ENCODE measurements at regions not wholly inside any gene's neighbourhood (a gene's known extent, or its start where the extent isn't known, plus 50 kb on each side); places are given as distances from the start of the nearest gene placed in this dataset.

DNA sequence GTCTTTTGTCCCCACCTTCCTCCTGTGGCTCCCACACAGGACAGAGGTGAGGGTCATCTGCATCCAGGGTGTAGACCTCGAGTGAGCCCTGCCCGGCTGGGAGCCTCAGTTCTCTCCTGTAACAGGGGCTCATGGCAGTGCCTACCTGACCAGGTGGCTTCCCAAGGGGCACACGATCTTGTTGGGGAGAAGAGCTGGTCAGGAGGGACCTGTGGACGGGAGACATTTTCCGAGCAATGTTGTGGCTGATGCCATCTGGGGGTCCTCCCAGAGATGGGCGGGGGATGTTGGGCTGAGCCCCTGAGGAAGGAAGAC, 51.9 kb downstream of the CEBPB start:
- no peak for DNase-seq

DNA sequence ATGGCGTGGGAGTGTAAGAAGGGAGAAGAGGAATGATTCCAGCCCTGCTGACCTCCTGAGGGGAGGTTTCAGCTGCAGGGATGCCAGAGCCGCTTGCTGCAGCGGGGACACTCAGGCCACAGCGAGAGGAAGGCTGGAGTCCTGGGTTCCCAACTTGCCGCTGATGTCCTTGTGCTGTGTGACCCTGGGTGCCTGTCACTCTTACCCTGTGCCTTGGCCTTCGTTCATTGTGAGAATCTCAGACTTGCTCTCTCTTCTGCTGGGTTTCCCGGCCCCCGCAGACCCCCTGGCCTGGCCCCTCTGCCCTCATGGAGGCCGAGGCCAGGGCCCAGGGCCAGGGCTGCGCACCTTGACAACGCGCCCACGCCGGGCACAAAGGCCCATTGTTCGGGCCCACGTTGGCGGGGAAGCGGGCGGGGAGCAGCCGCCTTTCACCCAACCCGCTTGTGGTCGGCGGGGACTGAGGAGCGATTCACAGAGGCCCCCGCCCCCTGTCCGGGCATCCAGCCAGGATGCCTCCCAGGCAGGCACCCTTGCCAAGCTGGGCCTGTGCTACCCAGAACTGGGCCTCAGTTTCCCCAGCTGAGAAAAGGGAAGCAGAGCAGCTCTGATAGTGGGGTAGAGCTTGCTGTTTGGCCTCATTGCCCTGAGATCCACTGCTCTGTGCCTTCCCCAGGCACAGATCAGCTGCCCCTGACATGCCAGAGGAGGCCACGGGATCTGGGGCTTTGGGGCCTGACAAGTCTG, 52.4 kb downstream of the CEBPB start:
- no peak for DNase-seq

DNA sequence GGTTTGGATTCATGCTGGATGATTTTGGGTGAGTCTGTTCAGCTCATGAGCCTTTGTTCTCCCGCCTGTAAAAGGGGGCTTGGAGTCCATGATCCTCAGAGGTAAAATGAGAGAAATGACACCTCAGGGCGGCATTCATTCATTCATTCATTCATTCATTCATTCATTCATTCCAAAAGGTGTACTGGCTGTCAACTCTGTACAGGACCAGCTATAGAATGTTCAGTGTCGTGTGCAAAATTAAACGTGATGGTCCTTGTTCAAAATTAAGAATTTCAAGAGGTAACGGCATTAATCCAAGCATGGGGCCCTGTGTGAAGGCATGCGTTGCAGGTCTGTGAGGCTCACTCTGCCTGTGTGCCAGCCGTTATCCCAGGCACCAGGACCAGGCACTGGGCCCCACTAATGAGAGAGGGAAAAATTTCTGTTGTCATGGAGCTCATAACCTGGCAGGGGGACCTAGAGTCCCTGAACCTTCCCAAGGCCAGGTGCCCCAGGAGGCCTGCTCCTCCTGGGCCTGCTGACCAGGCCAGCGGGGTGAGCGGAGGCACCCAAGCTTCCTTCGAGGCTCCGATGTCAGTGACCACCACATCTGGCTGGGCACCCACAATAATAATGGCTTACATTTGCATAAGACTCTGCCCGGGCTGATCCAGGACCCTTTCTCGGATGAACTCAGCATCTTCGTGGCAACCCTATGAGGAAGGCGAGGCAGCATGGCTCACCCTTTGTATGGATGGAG, 53.2 kb downstream of the CEBPB start:
- no peak for DNase-seq

DNA sequence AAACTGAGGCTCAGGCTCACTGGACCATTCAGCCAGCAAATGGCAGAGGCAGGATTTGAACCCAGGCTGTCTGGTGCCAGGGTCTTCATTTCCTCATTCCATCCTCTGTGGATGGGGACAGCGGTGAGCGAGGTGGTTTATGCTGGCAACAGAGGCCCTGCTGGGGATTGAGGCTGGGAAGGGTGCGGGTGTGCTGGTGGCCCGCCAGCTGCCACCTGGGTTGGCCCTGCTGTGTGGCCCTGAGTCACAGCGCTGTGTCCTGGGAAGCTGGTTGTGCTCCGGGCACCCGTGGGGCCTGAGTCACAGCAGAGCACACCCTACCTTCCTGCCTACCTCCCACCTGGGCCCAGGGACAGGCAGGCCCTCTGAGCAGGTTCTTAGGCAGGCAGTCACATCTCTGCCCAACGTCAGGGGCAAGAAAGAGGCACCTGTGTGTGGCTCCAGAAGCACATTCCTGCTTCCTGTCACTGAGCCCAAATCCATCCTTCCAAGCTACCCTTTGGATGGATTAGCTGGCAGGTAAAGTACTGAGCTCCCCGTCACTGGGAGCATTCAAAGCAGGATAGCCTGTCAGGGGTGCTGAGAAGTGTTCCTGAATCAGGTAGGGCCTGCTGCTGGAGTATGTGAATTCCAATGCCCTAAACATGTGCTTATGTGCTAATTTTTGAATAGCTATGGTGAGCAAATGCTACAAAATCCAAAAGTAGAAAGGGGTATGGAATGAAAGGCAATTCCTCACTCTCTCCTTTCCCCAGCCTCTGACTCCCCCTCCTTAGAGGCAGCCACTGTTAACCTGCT, 53.9 kb downstream of the CEBPB start:
- no peak for DNase-seq

DNA sequence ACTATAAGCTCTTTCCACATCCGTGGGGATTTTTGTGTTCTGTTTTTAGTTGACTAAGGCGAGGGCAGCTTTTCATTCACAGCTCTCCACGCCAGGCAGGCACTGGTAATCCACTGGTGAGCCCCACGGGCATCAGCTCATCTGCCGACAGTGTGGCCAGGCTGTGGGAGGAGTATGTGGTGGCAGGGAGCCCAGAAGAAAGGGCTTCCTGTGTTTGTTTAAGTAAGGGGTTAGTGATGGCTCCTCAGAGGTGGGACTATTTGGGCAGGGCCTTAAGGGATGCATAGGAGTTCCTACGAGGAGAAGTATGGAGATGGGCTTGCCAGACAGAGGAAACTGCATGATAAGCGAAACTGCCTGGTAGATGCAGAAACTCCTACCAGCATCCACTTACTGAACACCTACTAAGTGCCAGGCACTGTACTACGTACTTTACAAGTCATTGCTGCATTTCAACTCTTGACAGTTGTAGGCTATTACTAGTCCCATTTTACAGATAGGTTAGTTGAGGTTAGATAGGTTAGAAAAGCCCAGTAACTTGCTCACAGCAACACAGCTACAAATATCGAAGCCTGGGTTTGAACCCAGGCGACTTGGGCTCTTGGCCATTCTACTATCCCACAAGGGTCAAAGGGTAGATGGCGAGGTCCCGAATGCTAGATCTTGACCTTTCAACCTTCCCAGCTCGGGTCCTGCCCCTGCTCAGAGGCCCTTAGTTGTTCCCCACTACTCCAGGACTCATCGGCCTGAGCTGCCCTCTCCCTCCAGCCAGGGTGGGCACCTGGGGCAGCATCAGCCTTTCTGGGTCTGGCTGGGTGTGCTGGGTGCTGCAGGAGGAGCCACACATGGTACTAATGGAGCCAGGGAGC, 55.1 kb downstream of the CEBPB start:
- DNase-seq: no peak

DNA sequence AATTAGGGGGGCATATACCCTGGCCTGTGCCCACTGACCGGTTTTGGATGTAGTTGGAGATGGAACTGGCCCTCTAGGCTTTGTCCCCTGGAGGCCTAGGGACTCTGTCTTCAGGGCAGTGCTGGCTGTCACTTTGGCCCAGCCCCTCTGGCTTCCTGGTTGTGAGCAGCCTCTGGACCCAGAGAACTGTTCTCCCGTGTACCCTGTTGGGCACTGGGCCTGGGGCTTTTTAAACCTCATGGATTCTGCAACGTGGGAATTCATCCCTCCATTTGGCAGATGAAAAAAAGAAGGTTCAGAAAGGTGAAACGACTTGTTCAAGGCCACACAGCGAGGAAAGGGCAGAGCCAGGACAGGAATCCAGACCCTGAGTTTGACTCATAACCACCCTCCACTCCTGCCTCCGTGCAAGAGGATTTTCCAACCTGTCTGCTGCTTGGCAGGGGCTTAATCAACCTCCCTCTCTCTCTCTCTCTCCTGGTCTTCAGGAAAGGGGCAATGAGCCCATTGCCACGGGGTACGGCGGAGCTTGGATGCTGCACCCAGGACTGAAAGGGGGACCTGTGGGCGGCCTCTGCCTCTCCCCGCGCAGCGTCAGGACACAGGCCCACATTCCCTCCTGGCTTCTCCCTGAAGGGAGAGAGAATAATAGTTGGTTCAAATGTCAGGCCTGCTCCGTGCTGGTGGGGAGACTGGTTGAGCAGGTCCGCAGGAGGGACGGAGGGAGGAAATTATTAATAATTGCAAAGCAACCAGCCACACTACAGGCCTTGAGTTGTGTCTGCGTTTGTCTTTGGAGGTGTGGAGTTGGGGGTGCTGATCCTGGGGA, 56.0 kb downstream of the CEBPB start:
- DNase-seq: no peak

GRCh38 chr20:50247196-50248094, 56.8 kb downstream of the CEBPB start:
- DNase-seq: no peak

DNA sequence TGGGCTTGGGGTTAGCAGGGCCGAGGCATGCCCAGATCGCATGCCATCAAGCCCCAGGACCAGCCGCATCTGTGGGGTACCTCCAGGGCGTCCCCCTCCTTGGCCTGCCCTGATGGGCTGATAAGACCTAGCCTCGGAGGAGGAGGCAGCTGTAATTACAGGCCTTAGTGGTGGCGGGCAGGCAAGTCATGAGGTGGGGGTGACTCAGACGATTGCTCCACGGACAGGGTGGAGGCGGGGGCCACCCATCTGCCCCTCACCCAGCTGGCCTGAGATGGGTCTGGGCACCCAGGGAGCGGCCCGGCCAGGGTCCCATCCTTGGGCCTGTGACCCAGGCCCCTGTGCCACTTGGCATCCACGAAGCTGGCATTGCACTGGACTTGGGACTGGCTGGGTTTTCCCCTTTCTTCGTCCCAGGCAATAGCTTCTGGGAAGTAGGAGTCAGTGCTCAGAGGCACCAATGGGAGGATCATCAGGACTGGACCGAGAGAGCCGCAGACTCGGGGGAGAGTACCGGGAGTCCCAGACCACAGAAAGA, 57.5 kb downstream of the CEBPB start:
- no peak for DNase-seq

DNA sequence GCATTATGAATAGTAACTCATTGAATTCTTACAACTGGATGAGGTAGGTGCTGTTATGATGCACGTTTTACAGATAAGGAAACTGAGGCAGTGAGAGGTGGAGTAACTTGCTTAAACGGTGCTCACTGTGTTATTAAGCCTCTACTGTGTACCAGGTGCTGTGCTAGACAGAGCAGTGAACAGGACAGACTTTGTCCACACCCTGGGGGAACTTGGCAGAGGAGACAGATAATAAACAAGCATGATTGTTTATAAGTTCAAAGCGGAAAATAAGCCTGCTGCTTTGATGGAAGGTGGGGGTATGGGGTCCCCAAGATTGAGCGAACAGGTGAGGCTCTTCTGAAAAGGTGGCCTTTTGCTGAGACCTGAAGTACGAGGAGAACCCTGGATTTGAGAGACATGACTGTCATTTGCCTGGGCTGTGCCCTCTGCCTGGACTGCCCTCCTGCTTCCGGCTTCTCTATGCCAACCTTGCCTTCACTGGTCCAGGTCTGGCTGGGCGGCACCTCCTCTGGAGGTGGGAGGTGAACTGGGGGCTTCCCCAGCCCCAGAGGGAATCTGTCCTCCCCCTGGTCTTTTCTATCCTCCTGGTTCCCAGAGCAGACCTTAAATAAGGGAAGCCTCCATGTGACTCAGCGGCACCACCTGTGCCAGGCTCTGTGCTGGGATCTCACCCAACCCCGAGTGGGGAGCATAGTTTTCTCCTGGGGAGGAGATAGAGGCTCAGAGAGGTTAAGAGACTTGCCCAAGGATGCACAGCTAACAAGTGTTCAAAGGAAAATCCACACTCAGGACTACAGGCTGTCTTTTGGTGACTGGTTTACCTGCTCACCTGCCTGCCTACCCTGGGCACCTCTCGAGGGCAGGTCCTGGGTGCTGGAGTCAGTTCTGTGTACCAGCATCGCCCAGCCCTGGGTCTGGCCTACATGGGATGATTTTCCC, 59.1 kb downstream of the CEBPB start:
- DNase-seq: no peak

- DNase-seq: no peak
Observed at GRCh38 chr20:50250679-50251382, 60.2 kb downstream of the CEBPB start.

GRCh38 chr20:50251383-50251748, 60.7 kb downstream of the CEBPB start:
- DNase-seq: no peak

DNA sequence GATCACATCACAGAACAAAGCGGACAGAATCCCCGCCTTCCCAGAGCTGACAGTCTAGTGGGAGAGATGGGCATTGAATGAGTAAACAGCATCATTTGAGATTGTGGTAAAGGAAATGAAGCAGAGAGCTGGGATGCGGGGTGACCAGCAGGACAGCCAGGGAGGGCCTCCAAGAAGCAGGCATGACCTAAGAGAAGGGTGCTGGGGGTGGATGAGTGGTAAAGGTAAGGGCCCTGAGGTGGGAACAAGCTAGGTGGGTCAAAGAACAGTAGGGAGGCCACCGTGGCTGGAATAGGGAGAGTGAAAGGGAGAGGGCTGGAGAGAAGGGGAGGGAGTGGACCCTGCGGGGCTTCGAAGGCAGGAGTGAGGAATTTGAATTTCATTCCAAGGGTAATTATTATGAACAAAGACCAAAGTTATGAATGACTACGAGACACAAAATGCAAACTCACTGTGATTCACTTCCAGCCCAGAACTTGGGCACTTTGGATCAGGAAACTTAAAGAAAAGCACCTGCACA, 61.4 kb downstream of the CEBPB start:
- no peak for DNase-seq

DNA sequence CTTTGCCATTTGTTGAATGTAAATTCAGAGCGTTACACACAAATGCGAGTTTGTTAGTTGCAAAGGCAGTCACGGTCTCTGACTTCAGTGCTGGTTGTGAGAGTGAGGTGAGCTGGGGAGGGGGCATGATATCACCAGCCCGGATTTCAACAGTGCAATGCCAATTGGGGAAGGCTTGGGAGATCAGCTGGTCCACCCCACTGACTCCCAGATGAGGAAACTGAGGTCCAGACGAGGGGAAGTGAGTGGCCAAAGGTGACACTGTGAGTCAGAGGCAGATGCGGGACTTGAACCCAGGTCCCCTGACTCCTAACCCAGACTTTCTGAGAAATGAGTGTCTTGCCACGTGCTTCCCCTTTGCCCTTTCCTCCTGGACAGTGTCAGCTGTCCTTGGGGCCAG, 62.1 kb downstream of the CEBPB start:
- no peak for DNase-seq

DNA sequence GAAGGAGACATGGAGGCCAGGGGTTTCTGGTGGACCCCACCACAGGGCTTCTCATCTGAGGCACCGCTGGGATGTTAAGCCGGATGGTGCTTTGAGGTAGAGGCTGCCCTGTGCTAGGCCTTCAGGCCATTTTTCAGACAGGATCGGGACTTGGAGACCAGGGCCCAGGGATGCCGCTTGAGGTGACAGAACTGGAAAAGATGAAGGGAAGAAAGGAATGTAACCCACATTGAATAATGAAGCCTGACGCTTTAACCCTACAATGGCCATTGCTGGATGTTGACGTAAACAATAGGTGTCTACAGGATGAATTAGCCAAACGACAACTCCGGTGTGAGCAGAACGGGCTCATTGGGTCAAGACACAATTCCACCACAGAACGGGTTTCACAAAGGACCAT, 62.5 kb downstream of the CEBPB start:
- DNase-seq: no peak

- no peak for DNase-seq
Observed at GRCh38 chr20:50254466-50255079, 63.9 kb downstream of the CEBPB start.

DNA sequence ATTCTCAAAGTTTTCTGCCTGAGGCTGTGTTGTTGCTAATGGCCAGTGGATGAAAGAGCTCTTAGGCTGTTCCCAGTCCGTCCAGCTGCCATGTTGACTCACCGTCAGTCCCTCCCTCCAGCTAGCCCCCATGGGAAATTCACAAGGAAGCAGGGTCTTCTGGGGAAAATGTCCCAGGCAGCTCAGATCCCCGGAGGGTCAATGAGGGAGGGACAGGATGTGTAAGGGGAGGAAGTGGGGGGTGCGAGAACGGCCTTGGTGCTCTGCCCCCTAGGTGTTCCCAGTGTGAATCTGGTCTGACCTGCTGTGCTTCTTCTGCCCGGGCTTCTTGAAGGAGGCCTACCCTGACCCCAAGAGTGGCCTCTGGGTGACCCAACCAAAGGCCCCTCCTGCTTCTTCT, 65.9 kb downstream of the CEBPB start:
- no peak for DNase-seq

GRCh38 chr20:50257860-50258259, 67.2 kb downstream of the CEBPB start:
- no peak for DNase-seq
